NCI-H2107 treated with DMSO at 0.1 percent for 48 hours (cell line): ENCODE measurements at regions not wholly inside any gene's neighbourhood (a gene's known extent, or its start where the extent isn't known, plus 50 kb on each side); places are given as distances from the start of the nearest gene placed in this dataset.

ENCODE experiments used
- DNase-seq: peaks from one replicate; lab custom pipeline; 2025; ENCODE audit not compliant: unreplicated experiment; lab: John Stamatoyannopoulos, UW

DNA sequence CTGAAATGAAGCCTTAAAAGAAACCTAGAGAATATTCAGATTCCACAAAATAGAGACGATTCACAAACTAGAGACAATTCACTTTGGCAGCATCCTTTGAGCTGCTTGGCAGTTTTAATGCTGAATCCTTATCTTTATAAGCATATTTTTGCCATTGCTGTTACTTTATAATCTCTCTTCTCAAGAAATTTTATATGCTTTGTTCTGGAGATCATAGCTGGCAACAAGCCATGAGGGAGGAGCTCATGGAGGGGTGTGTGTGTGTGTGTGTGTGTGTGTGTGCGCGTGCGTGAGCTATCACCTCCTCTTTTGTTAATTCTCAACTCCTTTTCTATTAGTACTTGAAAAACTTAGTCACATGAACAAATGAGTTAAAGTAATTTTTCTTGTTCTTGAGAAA is 495.0 kb upstream of the RGMA start:
- DNase-seq = no peak

DNA sequence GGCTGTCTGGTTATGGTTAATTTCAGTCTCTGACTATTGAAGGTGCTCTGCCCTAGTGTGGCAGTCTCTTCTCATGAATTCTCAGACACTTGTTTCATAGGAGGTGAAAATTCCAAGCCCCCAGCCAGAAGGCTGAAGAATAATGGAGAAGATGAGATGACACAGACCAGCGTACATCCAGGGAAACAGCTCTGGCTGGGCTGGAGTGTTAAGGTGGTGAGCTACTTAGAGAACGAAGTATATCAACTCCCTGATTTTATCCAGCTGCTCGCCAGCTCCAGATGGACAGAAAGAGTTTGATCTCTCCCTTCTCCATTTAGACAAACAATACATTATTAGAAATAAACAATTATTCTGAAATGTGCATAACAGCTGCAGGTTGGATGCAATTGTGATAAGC is 494.5 kb upstream of the RGMA start:
- no peak for DNase-seq

DNA sequence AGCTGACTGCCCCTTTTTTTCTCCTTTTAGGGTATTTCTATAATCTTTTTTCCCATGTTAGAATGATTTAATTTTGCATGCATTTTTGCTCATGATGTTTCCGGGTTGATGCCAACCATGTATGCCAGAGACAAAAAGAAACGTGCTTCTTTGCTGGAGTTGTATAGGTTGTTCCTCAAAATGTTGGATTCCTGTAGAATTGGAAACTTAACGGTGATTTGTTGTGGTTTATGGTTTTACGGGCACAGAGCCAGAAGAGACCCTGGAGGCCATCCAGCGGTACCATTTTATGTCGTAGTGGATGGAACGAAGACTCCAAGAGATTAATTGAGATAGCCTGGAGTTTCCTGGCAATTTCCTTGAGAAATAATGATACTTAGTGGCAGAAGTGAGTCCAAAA is 481.5 kb upstream of the RGMA start:
- DNase-seq = no peak

DNA sequence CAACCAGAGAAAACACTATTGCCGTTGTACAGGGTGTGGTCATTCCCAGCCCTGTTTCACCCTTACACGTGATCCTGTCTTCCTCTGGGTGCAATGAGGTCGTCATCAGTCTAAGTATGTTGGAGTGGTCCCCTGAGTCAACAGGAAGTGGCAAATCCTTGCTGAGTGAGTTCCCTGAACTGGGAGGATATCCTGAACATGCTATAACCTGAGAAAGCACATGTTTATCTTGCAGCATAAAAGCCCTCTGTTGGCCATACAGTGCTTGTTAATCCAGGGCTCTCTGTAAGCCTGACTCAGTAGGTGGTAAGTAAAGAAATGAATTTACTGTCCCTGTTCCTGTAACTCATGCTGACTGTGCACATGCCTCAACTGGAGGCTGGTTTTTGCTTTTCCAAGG is 477.8 kb upstream of the RGMA start:
- DNase-seq = no peak

DNA sequence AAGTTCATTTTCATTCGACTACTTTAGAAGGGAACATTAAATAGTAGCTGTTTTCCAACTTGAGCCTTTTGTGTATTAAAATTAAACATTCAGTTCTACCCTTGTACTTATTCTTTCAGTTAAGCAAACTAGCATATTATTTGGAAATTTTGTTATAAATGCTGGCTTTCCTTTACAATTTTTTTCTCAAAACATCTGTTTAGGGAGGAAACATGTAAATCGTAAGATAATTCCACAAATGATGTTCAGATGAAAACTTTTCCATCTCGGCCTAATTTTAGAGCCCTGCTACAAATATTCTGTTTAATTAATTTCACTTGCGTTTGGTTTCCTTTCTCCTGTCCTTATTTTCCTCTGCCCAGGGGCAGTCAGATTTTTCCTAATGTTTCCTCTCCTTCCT is 476.2 kb upstream of the RGMA start:
- no peak for DNase-seq

DNA sequence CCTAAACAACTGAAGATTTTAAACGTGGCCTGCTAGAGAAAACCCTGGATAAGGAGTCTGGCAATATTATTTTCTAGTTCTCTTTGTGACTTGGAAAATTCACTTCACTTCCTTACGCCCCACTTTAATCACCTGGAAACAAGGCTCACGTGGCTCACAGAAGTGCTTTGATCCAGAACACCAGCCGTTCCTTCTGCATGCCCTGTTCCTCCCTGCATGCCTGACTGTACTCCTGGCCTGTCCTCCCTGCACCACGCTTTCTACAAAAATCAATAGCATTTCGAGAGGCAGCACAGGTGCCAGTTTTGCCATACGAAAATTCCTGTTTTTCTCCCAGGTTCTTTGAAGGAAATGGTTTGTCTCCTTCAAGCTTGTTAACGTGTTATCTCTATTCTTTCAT is 474.2 kb upstream of the RGMA start:
- no peak for DNase-seq

DNA sequence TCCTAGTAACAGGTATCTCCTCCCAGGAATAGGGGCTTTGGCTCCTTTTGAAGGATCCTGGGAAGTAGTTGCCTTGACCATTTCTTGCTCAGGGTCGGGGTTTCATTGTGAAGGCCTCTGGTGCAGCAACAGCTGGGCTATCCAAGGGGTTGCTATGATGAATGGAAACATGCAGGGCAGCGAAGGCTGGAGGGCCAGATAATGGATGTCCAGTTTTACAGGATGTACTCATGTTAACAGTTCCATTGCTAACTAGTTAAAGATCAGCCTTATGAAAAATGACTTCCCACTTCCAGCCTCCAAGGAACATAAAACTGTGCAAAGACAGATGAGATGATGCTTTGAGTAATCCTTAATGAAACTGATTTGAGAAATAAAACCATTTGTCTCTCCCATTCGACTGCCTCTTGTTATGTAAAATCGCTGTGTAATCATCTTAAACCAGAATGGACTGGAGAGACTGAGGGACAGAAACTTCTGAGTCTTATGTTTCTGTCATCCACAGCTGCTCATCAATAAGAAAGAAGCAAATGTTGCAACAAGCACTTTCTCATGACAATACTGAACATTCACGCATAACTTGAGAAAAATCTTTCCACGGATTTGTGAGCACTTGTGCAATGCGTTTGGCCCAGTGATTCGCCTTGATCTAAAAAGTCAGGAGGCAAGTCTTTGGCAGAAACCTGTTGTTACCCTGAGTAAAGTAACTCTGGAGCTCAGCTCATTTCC is 473.5 kb upstream of the RGMA start:
- no peak for DNase-seq

DNA sequence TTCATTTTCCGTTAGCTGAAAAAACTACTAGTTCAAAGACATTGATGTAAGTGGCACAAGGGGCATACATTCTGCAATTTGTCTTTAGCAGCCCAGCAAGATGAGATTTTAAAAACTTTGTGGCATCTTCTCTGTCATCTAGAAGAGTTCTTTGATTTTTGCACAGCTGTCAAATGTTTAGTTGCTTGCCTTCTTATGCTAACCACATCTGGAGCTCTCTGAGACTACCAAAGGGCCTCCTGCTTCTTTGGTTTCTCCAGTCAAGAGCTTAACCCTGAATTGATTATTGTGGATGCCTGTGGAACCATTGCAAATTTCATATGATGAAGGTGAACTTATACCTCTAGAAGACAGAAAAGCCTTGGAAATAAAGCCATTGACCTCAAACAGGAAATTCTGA is 468.7 kb upstream of the RGMA start:
- DNase-seq = no peak

DNA sequence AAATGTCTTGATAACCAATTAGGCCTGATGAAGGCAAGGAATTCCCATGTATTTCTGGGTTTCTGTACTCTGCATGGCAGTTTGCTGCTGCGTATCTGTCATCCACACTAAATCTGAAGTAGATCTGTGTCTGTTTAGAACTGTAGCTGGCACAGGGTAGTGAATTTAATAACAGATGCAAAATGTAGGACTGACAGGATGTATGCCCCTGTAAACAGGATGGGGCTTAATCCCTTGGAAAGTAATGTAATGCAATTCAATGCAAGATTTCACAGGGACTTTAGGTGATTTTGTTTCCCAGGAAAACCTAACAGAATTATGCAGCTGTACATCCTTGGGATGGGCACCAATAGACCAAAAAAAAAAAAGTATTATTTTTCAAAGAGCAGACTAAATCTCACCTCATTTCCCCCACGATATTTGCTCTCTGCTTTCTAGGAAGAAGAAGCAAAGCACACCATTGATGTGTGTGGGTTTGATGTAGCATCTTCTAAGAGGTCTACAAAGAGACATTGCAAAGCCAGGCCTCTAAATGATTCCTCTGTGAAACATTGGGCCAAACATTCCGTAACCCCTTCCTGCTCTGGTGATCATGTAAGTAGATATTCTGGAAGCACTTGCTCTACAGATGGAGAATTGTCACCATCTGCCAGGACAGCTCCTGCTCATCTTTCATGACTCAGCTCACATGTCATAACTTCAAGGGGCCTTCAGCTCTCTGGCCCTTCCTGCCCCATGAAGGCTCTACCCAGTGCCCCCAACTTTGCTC is 464.3 kb upstream of the RGMA start:
- no peak for DNase-seq

DNA sequence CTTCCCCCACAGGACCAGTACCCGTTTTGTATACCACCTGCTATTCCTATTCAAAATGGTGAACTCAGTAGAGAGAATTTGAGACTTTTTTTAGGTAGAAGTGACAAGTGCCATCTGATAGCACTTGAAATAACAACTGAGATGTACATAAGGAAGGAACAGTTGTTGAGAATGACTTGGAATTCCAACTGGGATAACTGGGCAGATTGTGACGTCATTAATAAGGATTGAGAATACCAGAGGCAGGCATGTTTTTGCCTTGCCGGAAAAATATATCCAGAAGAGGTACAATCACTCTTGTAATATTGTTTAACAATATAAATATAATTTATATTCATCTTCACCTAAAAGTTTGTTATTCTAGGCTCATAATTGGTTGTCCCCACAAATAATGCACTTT is 454.1 kb upstream of the RGMA start:
- DNase-seq = no peak

DNA sequence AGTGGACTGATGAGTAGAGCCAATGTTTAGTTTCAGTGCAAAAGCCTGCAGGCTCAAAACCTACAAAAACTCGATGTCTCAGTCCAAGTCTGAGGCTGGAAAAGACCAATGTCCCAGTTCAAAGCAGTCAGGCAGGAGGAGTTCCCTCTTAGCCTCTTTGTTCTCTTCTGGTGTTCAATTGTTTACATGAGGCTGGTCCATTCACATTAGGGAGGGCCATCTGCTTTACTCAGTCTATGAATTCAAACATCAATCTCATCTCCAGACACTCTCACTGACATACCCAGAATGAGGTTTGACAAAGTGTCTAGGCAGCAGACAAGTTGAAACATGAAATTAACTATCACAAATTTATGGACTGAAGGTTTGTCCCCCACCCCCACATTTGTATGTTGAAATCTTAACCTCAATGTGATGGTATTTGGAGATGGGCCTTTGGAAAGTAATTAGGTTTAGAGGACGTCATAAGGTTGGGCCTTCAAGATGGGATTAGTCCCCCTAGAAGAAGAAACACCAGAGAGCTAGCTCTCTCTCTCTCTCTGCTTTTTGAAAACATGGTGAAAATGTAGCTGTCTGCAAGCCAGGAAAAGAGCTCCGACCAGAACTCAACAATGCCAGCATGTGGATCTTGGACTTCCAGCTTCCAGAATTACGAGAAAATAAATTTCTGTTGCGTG is 438.5 kb upstream of the RGMA start:
- DNase-seq = no peak

DNA sequence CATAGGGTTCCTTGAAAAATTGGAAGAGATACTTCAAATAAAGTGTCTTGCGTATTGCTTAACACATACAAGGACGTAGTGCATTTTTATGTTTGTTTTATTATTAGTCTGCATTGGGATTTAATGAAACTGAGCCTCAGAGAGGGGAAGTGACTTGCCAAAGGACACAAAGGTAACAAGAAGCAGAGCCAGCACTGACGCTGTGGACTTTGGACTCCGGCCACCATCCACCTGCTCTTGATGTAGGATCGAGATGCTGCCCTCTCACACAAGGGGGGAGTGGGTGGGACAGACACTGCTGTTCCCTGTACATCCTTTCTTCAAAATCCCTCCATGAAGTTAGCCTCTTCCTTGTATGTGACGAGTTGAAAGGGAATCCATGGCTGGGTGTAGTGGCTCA is 435.4 kb upstream of the RGMA start:
- no peak for DNase-seq

DNA sequence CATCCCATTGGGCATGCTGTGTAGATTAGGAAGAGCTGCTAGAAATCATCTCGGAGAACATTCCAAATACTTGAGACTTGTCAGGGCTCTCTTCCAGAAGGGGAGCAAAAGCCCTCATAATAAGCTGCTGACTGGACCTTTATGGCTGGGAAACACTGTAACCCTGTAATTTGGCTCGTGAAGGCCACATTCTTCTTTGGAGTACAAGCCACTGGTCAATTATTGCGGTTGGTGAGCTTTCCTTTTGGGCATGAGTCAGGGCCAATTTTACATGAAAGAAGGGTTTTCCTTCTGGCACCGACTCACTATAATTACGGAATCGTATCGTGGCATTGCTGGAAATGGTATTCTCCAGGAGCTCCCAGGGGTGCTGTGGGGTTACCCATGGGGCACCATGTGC is 434.5 kb upstream of the RGMA start:
- DNase-seq = no peak

DNA sequence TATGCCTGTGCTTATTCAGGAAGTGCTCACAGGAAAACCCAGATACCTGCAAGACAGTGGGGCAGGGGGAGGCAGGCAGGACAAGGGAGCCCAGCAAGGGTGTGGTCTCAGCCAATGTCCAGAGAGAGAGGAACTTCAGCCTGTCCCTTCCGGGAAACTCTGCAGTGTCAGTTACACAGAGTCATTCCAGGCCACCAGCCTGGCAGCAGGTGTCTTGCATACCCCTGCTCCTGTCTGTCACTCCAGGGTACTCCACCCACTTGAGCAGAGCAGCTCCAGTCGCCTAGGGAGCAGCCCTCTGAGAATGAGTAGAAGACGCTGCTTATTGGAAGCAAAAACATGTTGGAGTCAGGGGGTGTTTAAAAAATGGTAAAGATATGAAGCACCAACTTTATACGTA is 431.2 kb upstream of the RGMA start:
- no peak for DNase-seq

DNA sequence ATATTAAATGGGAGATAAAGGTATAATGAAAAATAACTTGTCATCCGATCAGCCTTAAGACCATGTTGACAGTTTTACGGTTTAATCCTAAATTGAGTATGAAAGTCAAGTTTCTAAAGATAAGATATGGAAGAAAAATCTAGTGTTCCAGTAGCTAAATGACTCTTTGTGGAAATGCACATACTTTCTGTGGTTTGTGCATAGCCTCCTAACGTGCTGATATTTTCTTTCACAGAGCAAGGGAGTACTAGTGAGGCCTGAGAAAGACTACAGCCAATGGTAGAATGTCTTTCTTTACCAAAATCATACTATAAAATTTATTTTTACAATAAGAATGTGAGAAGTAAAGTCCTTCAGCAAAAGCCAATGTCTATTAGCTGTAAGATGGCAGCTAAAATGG is 430.6 kb upstream of the RGMA start:
- DNase-seq = no peak

DNA sequence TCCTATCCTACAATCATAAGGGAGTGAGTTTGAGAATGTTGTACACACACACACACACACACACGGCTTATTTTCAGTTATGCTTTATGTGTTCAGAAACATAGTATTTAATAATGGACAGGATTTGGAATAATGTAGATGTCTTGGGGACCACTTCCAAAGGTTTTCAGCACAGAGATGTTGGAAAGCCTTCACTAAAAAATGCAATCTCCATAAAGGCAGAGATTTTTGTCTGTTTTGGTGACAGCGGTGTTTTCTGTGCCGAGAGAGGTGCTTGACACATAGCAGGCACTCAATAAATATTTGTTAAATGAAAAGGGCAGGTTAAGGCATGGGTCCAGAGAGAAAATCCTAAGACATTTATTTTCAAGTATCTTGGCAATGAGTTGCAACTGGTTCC is 428.2 kb upstream of the RGMA start:
- DNase-seq = no peak

DNA sequence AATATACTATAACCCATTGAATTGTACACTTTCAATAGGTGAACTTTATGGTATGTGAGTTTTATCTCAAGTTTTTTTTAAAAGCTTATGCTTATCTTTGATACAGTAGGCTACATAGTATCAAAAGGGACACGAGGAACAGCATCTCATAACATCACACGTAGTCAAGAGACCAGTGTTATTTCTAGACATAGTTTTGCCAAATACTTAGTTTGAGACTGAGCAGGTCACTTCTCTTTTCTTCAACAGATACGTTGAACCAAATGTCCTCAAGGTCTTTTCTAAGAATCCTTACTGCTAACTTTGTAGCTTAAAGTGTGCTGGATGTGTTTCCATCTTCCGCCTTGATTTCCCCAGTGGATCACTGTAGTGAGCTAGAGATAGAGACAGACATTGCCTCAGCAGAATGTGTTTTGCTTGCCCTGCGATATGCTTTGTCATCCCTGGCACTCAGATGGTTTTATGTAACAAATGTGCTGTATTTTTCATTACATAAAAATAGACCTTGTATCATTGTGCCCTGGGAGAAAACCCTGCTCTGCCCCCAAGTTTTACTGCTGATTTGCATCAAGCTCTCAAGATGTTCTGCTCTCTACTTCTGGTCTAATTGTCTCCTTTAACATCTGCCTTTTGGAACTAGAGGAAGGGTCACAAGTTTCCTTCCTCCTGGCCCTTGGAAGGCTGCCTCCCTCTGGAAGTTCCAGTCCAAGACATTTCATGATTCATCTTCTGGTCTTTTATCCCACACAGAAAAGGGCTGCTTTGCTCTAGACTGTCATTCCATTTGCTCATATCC is 426.4 kb upstream of the RGMA start:
- no peak for DNase-seq

DNA sequence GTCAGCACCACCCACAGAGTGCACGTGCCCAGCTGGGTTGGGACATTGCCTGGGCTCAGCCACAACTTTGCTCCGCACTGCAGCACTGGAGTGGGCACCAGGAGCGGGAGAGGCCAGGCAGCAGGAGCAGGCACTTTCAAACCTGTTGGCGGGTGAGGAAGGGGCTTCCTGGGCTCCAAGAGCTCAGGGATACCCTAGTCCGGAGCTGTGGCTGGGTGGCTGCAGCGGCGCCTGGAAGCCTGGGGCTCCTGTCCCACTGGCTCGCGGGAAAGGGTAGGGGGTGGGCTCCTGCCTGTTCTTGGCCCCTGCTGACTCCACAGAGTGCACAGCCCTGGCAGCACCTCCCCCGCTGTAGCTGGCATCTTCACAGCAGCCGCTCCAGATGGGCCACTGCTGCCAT is 417.6 kb upstream of the RGMA start:
- DNase-seq = no peak

DNA sequence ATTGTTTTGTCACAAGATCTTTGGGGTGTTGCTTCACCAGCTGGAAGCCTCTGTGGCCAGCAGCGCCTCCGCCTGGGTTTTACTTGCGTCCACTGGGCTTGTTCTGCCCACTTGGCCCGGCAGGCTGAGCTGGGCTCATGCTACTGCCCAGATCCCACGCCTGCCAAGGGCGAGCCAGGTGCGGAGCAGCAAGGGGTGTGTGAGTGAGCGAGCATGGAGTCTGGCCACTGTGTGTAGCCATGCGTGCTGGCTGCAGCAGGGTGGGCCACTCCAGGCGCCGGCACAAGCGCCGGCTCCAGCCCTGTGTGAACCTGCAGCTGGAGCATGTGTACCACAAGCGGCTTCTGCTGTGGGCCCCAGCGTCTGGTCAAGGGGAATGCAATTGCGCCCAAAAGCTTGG is 416.5 kb upstream of the RGMA start:
- DNase-seq = no peak

DNA sequence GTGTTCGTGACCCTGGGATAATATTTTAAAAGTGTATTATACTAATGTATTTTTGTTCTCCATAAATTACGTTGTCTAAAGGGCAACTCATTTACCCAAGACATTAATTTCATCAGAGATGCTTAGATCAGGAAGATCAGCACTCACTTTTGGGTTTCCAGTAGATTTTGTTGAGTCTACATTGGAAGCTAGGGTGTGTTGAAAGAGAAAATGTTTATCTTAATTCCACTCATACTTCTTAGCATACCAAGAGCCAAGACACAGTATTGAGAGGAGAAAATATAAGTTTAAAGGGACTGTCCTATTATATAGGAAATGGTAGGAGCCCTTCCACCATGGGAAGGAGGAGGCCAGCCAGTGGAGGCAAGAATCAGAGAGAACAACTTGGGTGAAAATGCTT is 412.9 kb upstream of the RGMA start:
- no peak for DNase-seq

DNA sequence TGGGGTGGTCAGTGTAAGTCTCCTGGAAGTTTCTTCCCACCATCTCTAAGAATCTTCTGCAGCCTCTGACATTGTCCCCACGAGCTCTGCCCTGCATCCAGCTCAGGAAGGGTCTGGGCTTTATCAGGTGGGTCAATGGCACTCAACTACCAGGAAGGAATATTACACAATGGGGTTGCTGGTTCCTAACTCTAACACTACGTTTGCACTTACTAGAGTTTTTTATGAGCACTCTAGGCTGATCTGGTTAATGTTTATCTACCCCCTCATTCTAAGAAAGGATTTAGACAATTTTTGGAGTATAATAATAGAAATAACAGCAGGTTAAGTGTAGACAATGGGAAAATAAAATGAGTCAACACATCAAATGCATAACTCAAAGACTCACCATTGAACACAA is 411.1 kb upstream of the RGMA start:
- DNase-seq = no peak

DNA sequence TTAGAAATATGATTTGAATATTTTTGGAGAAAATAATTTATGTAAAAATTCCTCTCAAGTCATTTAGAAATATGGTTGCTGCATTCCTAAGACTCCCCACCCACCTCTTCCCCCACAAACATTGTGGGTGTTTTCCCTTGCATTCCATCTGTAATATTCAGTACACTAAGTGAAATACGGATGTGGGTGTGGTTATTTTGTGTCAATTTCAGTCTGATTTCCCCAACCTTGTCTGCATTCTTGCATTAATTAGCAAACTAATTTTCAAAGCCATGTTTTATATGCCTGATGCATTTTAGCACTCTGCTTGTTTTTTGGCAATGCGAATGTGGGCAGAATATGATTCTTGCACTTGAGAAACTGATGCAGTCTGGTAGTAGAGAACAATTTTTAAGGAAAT is 408.3 kb upstream of the RGMA start:
- no peak for DNase-seq
